Activated CD8-positive, alpha-beta memory T cell treated with anti-CD3 and anti-CD28 coated beads, Interleukin-2, amount 50 U/mL, for 48 hours (primary cell): ENCODE measurements at regions not wholly inside any gene's neighbourhood (a gene's known extent, or its start where the extent isn't known, plus 50 kb on each side); places are given as distances from the start of the nearest gene placed in this dataset.
"Not testable (repeated sequence)": the region's sequence is repeated elsewhere in the genome, so short reads cannot be mapped to it uniquely, and the experiment has no call there.

ENCODE experiments used
- DNase-seq: peaks from one replicate; pipeline ENCODE4 v3.0.0-alpha.2; 2020

- no peak for DNase-seq
Observed at GRCh38 chr4:19104176-19104575, 1082.6 kb upstream of the LCORL start.

GRCh38 chr4:19095491-19096046 lies 1074.0 kb upstream of the LCORL start:
- DNase-seq, result no peak

- DNase-seq, result no peak
Observed at GRCh38 chr4:19093951-19094350, 1072.4 kb upstream of the LCORL start.

GRCh38 chr4:19092797-19093196 lies 1071.2 kb upstream of the LCORL start:
- DNase-seq, result no peak

GRCh38 chr4:19074036-19074435 lies 1052.5 kb upstream of the LCORL start:
- DNase-seq, result no peak

- no peak for DNase-seq
Observed at GRCh38 chr4:19063662-19064061, 1042.1 kb upstream of the LCORL start.

GRCh38 chr4:19054916-19055315 lies 1033.4 kb upstream of the LCORL start:
- no peak for DNase-seq

- no peak for DNase-seq
Observed at GRCh38 chr4:19051831-19052230, 1030.3 kb upstream of the LCORL start.

- no peak for DNase-seq
Observed at GRCh38 chr4:19047279-19047880, 1025.8 kb upstream of the LCORL start.

GRCh38 chr4:19039816-19040215 lies 1018.3 kb upstream of the LCORL start:
- no peak for DNase-seq

GRCh38 chr4:19038231-19038630 lies 1016.7 kb upstream of the LCORL start:
- DNase-seq, result no peak

- no peak for DNase-seq
Observed at GRCh38 chr4:19033816-19034733, 1012.5 kb upstream of the LCORL start.

- no peak for DNase-seq
Observed at GRCh38 chr4:19030536-19030935, 1009.0 kb upstream of the LCORL start.

GRCh38 chr4:19030048-19030447 lies 1008.5 kb upstream of the LCORL start:
- no peak for DNase-seq

- no peak for DNase-seq
Observed at GRCh38 chr4:19026281-19026680, 1004.7 kb upstream of the LCORL start.

GRCh38 chr4:19025031-19025430 lies 1003.5 kb upstream of the LCORL start:
- DNase-seq, result no peak

- DNase-seq, result no peak
Observed at GRCh38 chr4:19024047-19024446, 1002.5 kb upstream of the LCORL start.

GRCh38 chr4:19021617-19022016 lies 1000.1 kb upstream of the LCORL start:
- DNase-seq, result no peak

- DNase-seq, result not testable (repeated sequence)
Observed at GRCh38 chr4:19016550-19016949, 995.0 kb upstream of the LCORL start.

GRCh38 chr4:19014594-19014993 lies 993.0 kb upstream of the LCORL start:
- DNase-seq, result no peak

GRCh38 chr4:19010761-19011160 lies 989.2 kb upstream of the LCORL start:
- no peak for DNase-seq

GRCh38 chr4:19009881-19010280 lies 988.3 kb upstream of the LCORL start:
- no peak for DNase-seq

- no peak for DNase-seq
Observed at GRCh38 chr4:19005211-19005610, 983.7 kb upstream of the LCORL start.

- no peak for DNase-seq
Observed at GRCh38 chr4:19002170-19002569, 980.6 kb upstream of the LCORL start.
